GM19455 (cell line): ENCODE measurements at regions not wholly inside any gene's neighbourhood (a gene's known extent, or its start where the extent isn't known, plus 50 kb on each side); places are given as distances from the start of the nearest gene placed in this dataset.

Source experiments
- ATAC-seq: cut with Tn5 transposase; IDR thresholded peaks from one replicate; pipeline ENCODE4 v1.9.1; 2021; ENCODE audit not compliant: unreplicated experiment

- ATAC-seq = no peak
Observed at GRCh38 chr19:27754700-27755099, 1458.3 kb downstream of the UQCRFS1 start.

DNA sequence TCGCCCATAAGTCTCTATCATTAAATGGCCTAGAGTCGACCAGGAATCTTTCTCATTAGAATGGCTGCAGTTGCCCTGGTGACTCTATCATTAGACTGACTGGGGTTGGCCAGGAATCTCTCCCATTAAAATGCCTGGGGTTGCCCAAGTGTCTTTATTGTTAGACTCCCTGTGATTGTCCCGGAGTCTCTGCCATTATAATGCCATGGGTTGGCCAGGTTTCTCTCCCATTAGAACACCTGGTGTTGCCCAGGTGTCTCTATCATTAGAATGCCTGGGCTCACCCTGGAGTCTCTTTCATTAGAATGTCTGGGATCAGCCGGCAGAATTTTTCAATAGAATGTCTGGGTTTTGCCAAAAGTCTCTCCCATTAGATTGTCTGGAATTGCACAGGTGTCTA, 1459.3 kb downstream of the UQCRFS1 start:
- no peak for ATAC-seq

DNA sequence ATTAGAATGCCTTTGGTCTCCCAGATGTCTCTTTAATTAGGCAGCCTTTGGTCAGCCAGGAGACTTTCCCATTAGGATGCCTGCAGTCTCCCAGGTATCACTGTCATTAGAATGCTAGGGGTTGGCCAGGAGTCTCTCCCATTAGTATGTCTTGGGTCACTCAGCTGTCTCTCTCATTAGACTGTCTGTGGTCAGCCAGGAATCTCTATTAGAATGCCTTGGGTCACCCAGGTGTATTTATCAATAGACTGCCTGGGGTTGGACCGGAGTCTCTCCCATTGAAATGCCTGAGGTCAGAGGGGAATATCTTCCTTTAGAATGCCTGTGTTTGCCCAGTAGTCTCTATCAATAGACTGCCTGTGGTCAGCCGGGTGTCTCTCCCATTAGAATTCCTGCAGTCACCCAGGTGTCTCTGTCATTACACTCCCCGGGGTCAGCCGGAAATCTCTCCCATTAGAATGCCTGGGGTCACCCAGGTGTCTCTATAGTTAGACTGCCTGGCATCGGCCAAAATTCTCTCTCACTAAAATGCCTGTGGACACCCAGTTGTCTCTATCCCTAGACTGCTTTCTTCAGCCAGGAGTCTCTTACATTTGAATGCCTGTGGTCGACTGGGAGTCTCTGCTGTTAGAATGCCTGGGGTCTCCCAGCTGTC, 1460.3 kb downstream of the UQCRFS1 start:
- ATAC-seq = no peak

- ATAC-seq = no peak
Observed at GRCh38 chr19:27751044-27751391, 1461.9 kb downstream of the UQCRFS1 start.

DNA sequence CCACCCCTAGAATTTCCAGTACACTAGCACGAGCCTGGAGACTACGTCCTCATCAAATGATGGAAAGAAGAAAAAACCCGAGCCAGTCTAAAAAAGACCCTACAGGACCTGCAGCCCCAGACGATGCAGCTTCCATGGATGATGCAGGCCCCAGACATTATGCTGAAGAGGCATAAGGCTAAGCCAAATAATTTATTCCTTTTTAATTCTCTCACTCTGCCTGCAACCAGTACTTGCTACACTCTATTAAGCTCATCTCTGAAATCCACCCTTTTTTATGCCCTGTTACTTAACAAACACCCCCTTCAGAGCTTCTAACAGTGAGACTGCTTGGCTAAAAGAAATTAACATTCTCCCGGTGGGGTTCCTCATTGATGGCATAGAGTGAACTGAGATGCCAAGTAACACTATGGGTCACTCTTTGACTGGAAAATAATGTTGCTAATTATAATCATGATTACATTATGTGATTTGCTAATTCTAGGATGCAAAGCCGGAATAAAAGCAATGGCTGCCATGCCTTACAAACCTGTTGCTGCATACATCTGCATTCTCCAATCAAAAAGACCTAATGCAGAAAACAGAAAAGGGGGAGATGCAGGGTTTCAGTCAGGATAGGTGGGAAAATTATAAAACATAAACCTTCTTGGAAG, 1462.4 kb downstream of the UQCRFS1 start:
- ATAC-seq = no peak

- no peak for ATAC-seq
Observed at GRCh38 chr19:27748551-27749152, 1464.3 kb downstream of the UQCRFS1 start.

DNA sequence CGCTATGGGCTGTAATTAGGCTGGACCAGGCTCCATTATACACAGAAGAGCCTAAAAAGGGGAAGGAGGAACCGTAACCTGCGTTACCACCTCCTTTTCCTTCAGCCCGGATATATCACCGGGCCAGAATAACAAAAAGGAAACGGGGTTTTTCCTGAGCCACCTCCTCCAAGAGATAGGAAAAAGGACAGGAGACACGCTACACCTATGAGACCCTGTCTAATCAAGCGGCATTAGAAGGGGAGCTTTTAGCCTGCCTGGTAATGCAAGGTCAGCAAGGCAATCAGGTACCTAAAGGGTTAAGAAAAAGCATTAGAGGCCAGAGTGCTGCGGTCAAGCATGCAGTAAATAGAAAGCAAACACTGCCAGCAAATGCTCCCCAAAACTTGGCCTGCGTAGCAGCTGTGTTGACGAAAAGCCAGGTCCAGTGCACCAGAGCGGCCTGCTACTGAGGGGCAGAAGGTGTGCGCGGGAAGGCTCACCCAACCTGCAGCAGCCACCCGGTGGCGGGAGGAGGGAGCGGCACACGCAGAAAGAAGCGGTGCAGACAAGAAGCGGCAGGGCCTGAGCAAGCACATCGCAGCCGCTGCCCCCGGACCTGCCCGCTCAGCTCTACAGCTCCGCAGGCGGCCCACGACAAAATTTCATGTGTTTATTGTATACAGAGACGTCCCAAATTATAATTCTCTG, 1466.1 kb downstream of the UQCRFS1 start:
- ATAC-seq = no peak

- no peak for ATAC-seq
Observed at GRCh38 chr19:27745978-27746542, 1466.9 kb downstream of the UQCRFS1 start.

- ATAC-seq = no peak
Observed at GRCh38 chr19:27744926-27745768, 1467.8 kb downstream of the UQCRFS1 start.

- ATAC-seq = no peak
Observed at GRCh38 chr19:27742041-27742440, 1470.9 kb downstream of the UQCRFS1 start.

DNA sequence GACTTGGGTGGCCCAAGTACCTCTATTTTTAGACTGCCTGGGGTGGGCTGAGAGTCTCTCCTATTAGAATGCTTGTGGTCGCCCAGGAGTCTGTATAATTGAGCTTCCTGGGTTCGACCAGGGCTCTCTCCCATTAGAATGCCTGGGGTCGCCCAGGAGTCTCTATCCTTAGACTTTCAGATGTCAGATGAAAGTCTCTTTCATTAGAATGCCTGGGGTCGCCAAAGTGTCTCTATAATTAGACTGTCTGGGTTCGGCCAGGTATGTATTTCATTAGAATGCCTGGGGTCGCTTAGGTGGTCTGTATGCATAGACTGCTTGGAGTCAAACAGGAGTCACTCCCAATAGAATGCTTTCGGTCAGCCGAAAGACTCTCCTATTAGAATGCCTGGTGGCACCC, 1471.7 kb downstream of the UQCRFS1 start:
- ATAC-seq = no peak

GRCh38 chr19:27740396-27740795, 1472.6 kb downstream of the UQCRFS1 start:
- ATAC-seq = no peak

DNA sequence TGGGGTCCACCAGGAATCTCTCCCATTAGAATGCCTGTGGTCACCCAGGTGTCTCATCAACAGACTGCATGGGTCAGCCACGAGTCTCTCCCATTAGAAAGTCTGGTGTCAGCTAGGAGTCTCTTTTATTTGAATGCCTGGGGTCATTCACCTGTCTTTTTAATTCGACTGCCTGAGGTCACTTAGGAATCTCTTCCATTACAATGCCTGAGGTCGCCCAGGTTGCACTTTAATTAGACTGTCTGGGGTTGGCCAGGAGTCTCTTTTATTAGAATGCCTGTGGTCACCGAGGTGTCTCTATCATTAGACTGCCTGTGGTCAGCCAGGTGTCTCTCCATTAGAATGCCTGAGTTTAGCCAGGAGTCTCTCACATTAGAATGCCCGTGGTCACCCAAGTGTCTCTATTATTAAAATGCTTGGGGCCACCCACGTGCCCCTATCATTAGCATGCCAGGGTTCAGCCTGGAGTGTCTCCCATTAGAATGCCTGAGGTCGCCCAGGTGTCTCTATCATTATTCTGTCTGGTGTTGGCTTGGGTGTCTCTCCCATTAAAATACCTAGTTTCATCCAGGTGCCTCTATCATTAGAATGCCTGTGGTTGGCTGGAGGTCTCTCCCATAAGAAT, 1474.3 kb downstream of the UQCRFS1 start:
- ATAC-seq = no peak

DNA sequence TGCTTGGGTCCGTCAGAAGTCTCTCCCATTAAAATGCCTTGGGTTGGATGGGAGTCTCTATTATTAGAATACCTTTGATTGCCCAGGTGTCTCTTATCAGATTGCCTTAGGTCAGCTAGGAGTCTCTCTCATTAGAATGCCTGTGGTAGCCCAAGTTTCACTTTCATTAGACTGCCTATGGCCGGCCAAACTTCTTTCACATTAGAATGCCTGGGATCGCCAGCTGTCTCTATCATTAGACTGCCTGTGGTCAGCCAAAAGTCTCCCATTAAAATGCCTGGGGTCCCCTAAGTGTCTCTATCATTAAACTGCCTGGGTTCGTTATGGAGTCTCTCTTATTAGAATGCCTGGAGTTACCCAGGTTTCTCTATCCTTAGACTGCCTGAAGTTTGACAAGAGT, 1476.7 kb downstream of the UQCRFS1 start:
- ATAC-seq = no peak

DNA sequence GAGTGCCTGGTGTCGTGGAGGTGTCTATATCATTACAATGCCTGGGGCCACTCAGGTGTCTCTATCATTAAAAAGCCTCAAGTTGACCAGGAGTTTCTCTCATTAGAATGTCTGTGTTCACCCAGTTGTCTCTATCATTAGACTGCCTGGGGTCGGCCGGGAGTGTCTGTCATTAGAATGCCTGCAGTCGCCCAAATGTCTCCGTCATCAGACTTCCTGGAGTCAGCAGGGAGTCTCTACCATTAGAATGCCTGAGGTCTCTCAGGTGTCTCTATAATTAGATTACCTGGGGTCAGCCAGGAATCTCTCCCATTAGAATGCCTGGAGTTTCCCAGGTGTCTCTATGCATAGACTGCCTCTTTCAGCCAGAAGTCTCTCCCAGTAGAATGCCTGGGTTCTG, 1477.6 kb downstream of the UQCRFS1 start:
- no peak for ATAC-seq

DNA sequence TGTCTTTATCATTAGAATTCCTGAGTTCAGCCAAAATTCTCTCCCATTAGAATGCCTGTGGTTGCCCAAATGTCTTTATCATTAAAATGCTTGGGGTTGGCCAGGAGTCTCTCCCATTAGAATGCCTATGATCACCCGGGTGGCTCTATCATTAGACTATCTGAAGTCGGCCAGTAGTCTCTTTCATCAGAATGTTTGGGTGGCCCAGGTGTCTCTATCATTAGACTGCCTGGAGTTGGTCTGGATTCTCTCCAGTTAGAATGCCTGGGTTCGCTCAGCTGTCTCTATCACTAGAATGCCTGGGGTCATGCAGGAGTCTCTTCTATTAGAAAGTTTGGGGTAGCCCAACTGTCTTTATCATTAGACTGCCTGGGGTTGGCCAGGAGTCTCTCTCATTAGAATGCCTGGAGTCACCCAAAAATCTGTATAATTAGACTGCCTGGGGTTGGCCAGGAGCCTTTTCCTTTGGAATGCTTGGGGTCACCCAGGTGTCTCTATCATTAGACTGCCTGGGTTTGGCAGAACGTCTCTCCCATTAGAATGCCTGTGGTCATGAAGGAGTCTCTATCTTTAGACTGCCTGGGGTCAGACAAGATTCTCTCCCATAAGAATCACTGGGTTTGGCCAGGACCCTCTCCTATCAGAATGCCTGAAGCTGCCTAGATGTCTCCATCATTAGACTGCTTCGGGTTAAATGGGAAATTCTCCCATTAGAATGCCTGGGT, 1478.3 kb downstream of the UQCRFS1 start:
- ATAC-seq = no peak

DNA sequence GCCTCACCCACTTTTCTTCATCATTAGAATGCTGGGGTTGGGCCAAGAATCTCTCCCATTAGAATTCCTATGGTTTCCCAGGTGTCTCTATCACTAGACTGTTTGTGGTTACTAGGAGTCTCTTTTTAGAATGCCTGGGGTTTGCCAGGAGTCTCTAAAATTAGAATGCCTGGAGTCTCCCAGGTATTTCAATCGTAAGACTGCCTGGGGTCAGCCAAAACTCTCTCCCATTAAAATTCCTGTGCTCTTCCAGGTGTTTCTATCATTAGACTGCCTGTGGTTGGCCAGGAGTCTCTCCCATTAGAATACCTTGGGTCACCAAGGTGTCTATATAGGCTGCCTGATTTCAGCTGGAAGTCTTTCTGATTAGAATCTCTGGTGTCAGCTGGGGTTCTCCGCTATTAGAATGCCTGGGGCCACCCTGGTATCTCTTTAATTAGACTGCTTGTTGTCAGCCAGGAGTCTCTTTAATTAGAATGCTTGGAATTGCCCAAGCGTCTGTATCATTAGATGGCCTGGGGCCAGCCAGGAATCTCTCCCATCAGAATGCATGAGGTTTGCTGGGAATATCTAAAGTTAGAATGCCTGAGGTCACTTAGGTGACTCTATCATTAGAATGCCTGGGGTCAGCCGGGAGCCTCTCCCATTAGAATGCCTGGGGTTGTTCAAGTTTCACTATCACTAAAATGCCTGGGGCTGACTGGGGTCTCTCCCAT, 1479.2 kb downstream of the UQCRFS1 start:
- ATAC-seq = no peak

- ATAC-seq = no peak
Observed at GRCh38 chr19:27729332-27729731, 1483.6 kb downstream of the UQCRFS1 start.

GRCh38 chr19:27722625-27723024, 1490.3 kb downstream of the UQCRFS1 start:
- no peak for ATAC-seq
